ENCODE measurements at regions not wholly inside any gene's neighbourhood (a gene's known extent, or its start where the extent isn't known, plus 50 kb on each side); places are given as distances from the start of the nearest gene placed in this dataset.

- TF ChIP-seq, protein P1, sequence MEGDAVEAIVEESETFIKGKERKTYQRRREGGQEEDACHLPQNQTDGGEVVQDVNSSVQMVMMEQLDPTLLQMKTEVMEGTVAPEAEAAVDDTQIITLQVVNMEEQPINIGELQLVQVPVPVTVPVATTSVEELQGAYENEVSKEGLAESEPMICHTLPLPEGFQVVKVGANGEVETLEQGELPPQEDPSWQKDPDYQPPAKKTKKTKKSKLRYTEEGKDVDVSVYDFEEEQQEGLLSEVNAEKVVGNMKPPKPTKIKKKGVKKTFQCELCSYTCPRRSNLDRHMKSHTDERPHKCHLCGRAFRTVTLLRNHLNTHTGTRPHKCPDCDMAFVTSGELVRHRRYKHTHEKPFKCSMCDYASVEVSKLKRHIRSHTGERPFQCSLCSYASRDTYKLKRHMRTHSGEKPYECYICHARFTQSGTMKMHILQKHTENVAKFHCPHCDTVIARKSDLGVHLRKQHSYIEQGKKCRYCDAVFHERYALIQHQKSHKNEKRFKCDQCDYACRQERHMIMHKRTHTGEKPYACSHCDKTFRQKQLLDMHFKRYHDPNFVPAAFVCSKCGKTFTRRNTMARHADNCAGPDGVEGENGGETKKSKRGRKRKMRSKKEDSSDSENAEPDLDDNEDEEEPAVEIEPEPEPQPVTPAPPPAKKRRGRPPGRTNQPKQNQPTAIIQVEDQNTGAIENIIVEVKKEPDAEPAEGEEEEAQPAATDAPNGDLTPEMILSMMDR (IDR thresholded peaks at IDR 0.05): no peak
- no peak for TF ChIP-seq POLR2A (IDR thresholded peaks at IDR 0.05; ENCODE audit: low read length)
- no peak for TF ChIP-seq RFX5 (IDR thresholded peaks at IDR 0.05)
- no peak for TF ChIP-seq FOXS1 (CRISPR knock-in tag; IDR thresholded peaks at IDR 0.05)
- TF ChIP-seq CEBPB (IDR thresholded peaks at IDR 0.05): no peak
- TF ChIP-seq, protein P2, sequence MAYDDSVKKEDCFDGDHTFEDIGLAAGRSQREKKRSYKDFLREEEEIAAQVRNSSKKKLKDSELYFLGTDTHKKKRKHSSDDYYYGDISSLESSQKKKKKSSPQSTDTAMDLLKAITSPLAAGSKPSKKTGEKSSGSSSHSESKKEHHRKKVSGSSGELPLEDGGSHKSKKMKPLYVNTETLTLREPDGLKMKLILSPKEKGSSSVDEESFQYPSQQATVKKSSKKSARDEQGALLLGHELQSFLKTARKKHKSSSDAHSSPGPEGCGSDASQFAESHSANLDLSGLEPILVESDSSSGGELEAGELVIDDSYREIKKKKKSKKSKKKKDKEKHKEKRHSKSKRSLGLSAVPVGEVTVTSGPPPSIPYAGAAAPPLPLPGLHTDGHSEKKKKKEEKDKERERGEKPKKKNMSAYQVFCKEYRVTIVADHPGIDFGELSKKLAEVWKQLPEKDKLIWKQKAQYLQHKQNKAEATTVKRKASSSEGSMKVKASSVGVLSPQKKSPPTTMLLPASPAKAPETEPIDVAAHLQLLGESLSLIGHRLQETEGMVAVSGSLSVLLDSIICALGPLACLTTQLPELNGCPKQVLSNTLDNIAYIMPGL (CRISPR knock-in tag; IDR thresholded peaks at IDR 0.05; ENCODE audit: borderline replicate concordance): no peak
- no peak for TF ChIP-seq CBX2 (IDR thresholded peaks at IDR 0.05; ENCODE audit: borderline replicate concordance, low read depth)
- TF ChIP-seq KDM1A (IDR thresholded peaks at IDR 0.05; ENCODE audit: low read depth): no peak
- TF ChIP-seq EP300 (IDR thresholded peaks at IDR 0.05): no peak
- TF ChIP-seq MYC (IDR thresholded peaks at IDR 0.05; ENCODE audit: borderline replicate concordance, low read length): no peak
- TF ChIP-seq SMC3 (IDR thresholded peaks at IDR 0.05): no peak
- TF ChIP-seq ZFP36 (IDR thresholded peaks at IDR 0.05; ENCODE audit: borderline replicate concordance, partially characterized antibody): no peak
- TF ChIP-seq MAX (IDR thresholded peaks at IDR 0.05): no peak
- TF ChIP-seq RAD21 (conservative IDR thresholded peaks at IDR 0.05 in 1 of 2, IDR thresholded peaks at IDR 0.05 in 1 of 2): no peak
Observed at GRCh38 chr12:11992515-11992914, 78.2 kb upstream of the BCL2L14 start.

All from A549 (cell line).